ENCODE measurements at regions not wholly inside any gene's neighbourhood (a gene's known extent, or its start where the extent isn't known, plus 50 kb on each side); places are given as distances from the start of the nearest gene placed in this dataset.

DNA sequence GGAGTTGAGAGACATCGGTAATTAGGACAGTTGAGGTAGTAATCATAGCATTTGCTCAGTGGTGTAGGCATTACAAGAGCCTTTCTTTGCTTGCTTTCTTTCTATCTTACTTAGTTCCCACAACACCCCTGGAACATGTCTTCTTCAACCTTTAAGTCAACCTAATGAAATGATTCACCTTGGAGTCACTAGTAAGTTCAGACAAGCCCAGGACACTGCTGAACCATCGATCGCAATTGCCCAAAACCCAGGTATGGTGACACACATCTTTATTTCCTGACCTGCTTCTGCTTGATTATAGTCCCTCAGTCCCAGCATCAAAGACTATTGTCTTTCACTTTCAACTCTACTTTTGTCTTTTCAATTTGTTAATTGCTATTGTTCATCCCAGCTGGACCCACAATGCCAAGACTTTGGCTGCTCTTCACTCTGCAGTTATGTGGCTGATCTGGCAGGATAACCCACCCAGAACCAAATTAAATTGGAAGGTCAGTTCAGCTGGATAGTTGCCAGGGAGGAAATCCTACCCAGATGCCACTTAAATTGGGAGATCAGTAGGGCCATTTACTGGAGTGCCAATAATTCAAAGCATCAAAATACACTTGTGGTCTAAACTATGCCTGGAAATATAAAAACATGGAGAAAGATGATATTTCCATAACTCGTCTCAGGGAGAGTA is 272.9 kb downstream of the RWDD3 start:
- TF ChIP-seq CTCF (IDR thresholded peaks at IDR 0.05) (no peak), POLR2A (IDR thresholded peaks at IDR 0.05) (no peak), EP300 (IDR thresholded peaks at IDR 0.05) (no peak)

Measured in sigmoid colon (tissue), 4 donors.